ENCODE measurements at regions not wholly inside any gene's neighbourhood (a gene's known extent, or its start where the extent isn't known, plus 50 kb on each side); places are given as distances from the start of the nearest gene placed in this dataset.

DNA sequence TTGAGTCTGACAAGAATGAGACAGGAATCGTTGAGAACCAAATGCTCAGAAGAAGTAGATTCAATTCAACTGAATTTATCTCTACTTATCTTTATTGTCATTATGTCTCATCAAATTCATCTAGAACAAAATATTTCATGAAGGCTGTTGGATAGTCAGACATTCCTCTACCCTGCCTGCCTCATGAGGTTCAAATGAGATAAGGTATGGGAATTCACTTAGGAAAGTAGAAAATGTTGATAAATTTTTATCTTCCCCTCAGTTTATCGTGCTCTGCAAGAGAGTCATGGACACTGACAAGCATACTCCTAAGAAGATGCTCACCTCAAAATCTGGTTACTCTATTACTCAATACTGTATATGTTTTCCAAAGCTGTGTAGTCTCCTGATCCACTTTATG, 149.7 kb upstream of the CDIN1 start:
- no peak overlapping the region for H3K27ac ChIP-seq (ENCODE audit: low read depth in 1 of 2, low read length in 1 of 2)
- no peaks in the 10 kb centered on the region for H3K4me1 ChIP-seq (ENCODE audit: control insufficient read depth in 2 of 2, insufficient read depth in 2 of 2, low read length in 2 of 2)
- 91% methylated on average over 2 of the region's 2 CpGs for WGBS
- H3K27me3 ChIP-seq (ENCODE audit: control insufficient read depth in 2 of 2, insufficient read depth in 1 of 2, low read length in 1 of 2): no peaks in the 10 kb centered on the region
- H3K9me3 ChIP-seq (ENCODE audit: control insufficient read depth in 2 of 2, insufficient read depth in 1 of 2, low read length in 1 of 2): no peaks in the 10 kb centered on the region
- no peaks in the 10 kb centered on the region for H3K36me3 ChIP-seq (ENCODE audit: control insufficient read depth in 2 of 2, insufficient read depth in 2 of 2, low read length in 1 of 2)
- DNase-seq (ENCODE audit: low read depth in 6 of 9, low spot score in 9 of 9): no peak
- no peak overlapping the region for H3K4me3 ChIP-seq (ENCODE audit: low read length in 2 of 2)

DNA sequence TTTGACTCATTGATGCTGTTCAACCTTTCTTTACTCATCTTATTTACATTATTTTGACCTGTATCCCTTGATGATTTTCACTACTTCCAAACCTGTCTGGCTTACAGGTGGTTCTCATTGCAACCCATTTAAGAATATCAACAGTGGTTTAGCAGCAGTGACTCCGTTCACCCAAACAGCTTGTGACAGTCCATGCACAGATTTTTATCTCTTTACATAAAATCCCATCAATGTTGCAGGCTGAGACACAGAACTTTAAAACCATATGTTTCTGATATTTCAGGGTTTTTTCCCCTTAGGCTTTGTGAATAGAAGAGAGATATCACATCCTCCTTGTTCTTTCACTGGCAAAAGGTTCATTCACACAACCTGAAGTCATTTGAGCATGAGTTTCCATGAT, 149.1 kb upstream of the CDIN1 start:
- H3K36me3 ChIP-seq (ENCODE audit: control insufficient read depth in 2 of 2, insufficient read depth in 2 of 2, low read length in 1 of 2): no peaks in the 10 kb centered on the region
- WGBS: 92% methylated on average over 1 of the region's 1 CpG
- DNase-seq (ENCODE audit: low read depth in 6 of 9, low spot score in 9 of 9): no peak
- no peaks in the 10 kb centered on the region for H3K4me1 ChIP-seq (ENCODE audit: control insufficient read depth in 2 of 2, insufficient read depth in 2 of 2, low read length in 2 of 2)
- no peak overlapping the region for H3K27ac ChIP-seq (ENCODE audit: low read depth in 1 of 2, low read length in 1 of 2)
- no peak overlapping the region for H3K4me3 ChIP-seq (ENCODE audit: low read length in 2 of 2)
- H3K27me3 ChIP-seq (ENCODE audit: control insufficient read depth in 2 of 2, insufficient read depth in 1 of 2, low read length in 1 of 2): no peaks in the 10 kb centered on the region
- no peaks in the 10 kb centered on the region for H3K9me3 ChIP-seq (ENCODE audit: control insufficient read depth in 2 of 2, insufficient read depth in 1 of 2, low read length in 1 of 2)

DNA sequence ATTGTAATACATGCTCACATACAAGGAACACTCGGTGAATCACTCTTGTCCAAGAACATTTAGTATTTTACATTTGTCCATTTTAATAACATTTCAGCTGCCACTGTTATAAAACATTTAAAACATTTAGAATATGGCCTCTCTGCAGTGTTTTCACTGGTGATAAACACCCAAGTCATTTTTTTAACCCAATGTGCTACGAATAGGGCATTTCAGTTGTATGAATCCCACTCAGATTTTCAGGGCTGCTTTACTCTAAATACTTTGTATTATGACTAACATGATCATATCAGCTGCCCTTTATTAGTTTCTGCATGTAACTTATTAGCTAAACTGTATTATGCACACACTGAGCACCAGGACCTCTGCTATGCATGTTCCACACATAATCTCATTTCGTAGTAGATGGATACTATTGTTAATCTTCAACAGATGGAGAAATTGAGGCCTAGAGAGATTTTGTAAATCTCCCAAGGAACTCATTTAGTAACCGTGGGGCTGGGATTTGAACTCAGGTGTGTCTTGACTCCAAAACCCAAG, 148.6 kb upstream of the CDIN1 start:
- no peak overlapping the region for H3K4me3 ChIP-seq (ENCODE audit: low read length in 2 of 2)
- no peaks in the 10 kb centered on the region for H3K36me3 ChIP-seq (ENCODE audit: control insufficient read depth in 2 of 2, insufficient read depth in 2 of 2, low read length in 1 of 2)
- no peaks in the 10 kb centered on the region for H3K9me3 ChIP-seq (ENCODE audit: control insufficient read depth in 2 of 2, insufficient read depth in 1 of 2, low read length in 1 of 2)
- H3K4me1 ChIP-seq (ENCODE audit: control insufficient read depth in 2 of 2, insufficient read depth in 2 of 2, low read length in 2 of 2): no peaks in the 10 kb centered on the region
- no peak overlapping the region for H3K27ac ChIP-seq (ENCODE audit: low read depth in 1 of 2, low read length in 1 of 2)
- 92% methylated on average over 4 of the region's 4 CpGs for WGBS
- no peaks in the 10 kb centered on the region for H3K27me3 ChIP-seq (ENCODE audit: control insufficient read depth in 2 of 2, insufficient read depth in 1 of 2, low read length in 1 of 2)
- no peak for DNase-seq (ENCODE audit: low read depth in 6 of 9, low spot score in 9 of 9)

DNA sequence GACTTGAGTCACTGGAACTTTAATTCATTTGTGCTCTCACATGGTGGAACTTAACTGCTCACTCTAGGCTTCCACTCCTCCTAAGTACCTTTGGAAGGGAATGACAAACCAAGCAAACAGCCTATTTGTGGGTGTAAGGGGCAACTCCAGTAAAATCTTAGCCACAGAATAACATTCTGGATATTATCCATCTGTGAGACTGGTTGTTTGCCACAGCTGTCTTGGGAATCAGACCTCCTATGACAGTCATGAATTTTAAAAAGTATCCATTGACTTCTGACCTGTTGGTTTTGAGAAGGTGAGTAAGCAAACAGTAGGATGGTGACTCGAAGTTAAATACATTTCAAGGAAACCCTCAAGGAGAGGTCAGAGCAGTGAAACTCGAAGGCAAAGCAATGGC, 147.3 kb upstream of the CDIN1 start:
- no peaks in the 10 kb centered on the region for H3K27me3 ChIP-seq (ENCODE audit: control insufficient read depth in 2 of 2, insufficient read depth in 1 of 2, low read length in 1 of 2)
- H3K4me3 ChIP-seq (ENCODE audit: low read length in 2 of 2): no peak overlapping the region
- no peak for DNase-seq (ENCODE audit: low read depth in 6 of 9, low spot score in 9 of 9)
- 84% methylated on average over 2 of the region's 2 CpGs for WGBS
- no peaks in the 10 kb centered on the region for H3K9me3 ChIP-seq (ENCODE audit: control insufficient read depth in 2 of 2, insufficient read depth in 1 of 2, low read length in 1 of 2)
- H3K36me3 ChIP-seq (ENCODE audit: control insufficient read depth in 2 of 2, insufficient read depth in 2 of 2, low read length in 1 of 2): no peaks in the 10 kb centered on the region
- no peaks in the 10 kb centered on the region for H3K4me1 ChIP-seq (ENCODE audit: control insufficient read depth in 2 of 2, insufficient read depth in 2 of 2, low read length in 2 of 2)
- no peak overlapping the region for H3K27ac ChIP-seq (ENCODE audit: low read depth in 1 of 2, low read length in 1 of 2)

DNA sequence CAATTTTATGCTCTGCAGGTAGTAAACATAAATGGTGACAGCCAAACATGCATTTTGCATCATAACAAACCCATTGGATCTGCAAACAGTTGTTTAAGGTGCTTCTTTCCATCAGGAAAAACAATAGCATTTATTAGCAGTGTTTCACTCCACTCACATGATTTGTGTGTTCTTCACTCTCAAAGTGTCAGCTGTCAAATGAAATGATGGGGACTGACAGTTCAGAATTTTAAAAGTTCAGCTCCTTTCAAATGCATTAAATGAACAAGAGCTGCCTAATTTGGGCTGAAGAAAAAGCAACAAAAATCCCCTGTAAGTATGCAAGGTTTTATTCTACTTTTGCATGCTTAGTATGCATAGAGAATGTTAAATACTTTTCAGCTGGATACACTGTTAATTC, 145.2 kb upstream of the CDIN1 start:
- H3K27me3 ChIP-seq (ENCODE audit: control insufficient read depth in 2 of 2, insufficient read depth in 1 of 2, low read length in 1 of 2): no peaks in the 10 kb centered on the region
- H3K9me3 ChIP-seq (ENCODE audit: control insufficient read depth in 2 of 2, insufficient read depth in 1 of 2, low read length in 1 of 2): no peaks in the 10 kb centered on the region
- no peak overlapping the region for H3K4me3 ChIP-seq (ENCODE audit: low read length in 2 of 2)
- no peaks in the 10 kb centered on the region for H3K36me3 ChIP-seq (ENCODE audit: control insufficient read depth in 2 of 2, insufficient read depth in 2 of 2, low read length in 1 of 2)
- no peak overlapping the region for H3K27ac ChIP-seq (ENCODE audit: low read depth in 1 of 2, low read length in 1 of 2)
- no peak for DNase-seq (ENCODE audit: low read depth in 6 of 9, low spot score in 9 of 9)
- H3K4me1 ChIP-seq (ENCODE audit: control insufficient read depth in 2 of 2, insufficient read depth in 2 of 2, low read length in 2 of 2): no peaks in the 10 kb centered on the region

DNA sequence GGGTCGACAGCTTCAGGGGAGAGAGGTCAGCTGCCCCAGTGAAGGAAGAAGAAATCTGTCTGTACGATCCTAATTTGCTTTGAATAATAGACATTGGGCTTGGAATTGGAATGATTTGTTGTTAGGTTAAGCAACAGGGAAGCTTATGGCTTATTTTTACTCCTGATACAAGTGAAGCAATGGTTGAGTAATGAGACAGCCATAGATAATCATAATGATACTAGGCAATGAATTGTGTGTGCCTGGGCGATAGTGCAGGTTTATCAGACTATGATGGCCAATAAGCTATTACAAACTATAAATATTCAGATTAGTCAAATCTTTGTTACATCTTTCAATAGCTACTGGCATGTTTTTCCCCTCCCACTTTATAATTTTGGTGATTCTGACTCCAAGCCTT, 140.9 kb upstream of the CDIN1 start:
- 96% methylated on average over 3 of the region's 3 CpGs for WGBS
- Histone ChIP-seq H3K4me1 (ENCODE audit: control insufficient read depth in 2 of 2, insufficient read depth in 2 of 2, low read length in 2 of 2) (no peaks in the 10 kb centered on the region), H3K27me3 (ENCODE audit: control insufficient read depth in 2 of 2, insufficient read depth in 1 of 2, low read length in 1 of 2) (no peaks in the 10 kb centered on the region), H3K4me3 (ENCODE audit: low read length in 2 of 2) (no peak overlapping the region), H3K9me3 (ENCODE audit: control insufficient read depth in 2 of 2, insufficient read depth in 1 of 2, low read length in 1 of 2) (no peaks in the 10 kb centered on the region), H3K27ac (ENCODE audit: low read depth in 1 of 2, low read length in 1 of 2) (no peak overlapping the region), H3K36me3 (ENCODE audit: control insufficient read depth in 2 of 2, insufficient read depth in 2 of 2, low read length in 1 of 2) (no peaks in the 10 kb centered on the region)
- no peak for DNase-seq (ENCODE audit: low read depth in 6 of 9, low spot score in 9 of 9)

DNA sequence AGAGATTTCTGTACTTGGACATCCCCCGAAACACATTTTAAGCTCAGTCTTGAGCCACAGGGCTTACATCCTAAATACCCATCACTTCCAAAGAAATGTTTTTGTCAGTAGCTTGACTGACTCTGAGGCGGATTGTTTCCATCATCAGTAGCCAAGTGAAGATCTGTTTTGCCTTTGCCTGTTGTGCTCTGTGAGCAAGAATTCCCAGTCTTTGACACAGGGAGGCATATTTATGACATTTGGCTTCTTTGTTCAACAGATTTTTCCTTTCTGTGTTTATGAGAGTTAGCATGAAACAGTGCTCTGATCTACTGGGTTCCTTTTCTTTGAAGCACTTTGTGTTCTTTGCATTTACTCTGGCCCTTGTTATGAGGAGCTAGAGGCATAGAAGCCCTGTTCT, 132.1 kb upstream of the CDIN1 start:
- Histone ChIP-seq H3K27ac (ENCODE audit: low read depth in 1 of 2, low read length in 1 of 2) (no peak overlapping the region), H3K27me3 (ENCODE audit: control insufficient read depth in 2 of 2, insufficient read depth in 1 of 2, low read length in 1 of 2) (no peaks in the 10 kb centered on the region), H3K36me3 (ENCODE audit: control insufficient read depth in 2 of 2, insufficient read depth in 2 of 2, low read length in 1 of 2) (no peaks in the 10 kb centered on the region), H3K4me1 (ENCODE audit: control insufficient read depth in 2 of 2, insufficient read depth in 2 of 2, low read length in 2 of 2) (no peaks in the 10 kb centered on the region), H3K4me3 (ENCODE audit: low read length in 2 of 2) (no peak overlapping the region), H3K9me3 (ENCODE audit: control insufficient read depth in 2 of 2, insufficient read depth in 1 of 2, low read length in 1 of 2) (no peaks in the 10 kb centered on the region)
- 97% methylated on average over 2 of the region's 2 CpGs for WGBS
- DNase-seq (ENCODE audit: low read depth in 6 of 9, low spot score in 9 of 9): no peak

DNA sequence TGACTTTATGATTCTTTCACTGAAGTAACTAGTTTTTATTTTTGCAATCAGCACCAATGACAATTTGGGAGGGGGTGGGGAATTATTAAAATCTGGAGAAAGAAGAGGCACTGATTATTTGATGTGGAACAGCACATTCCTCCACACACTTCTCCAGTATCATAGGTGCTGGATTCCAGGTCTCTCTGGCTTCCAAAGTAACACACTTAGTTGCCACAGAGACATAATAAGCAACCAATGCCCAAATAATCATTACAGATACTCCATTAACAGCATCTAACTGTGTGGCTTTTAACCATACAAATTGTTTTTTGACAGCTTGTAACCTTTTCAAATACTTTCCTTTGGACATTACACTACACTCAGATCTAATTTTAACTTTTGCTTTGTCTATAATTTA, 131.0 kb upstream of the CDIN1 start:
- Histone ChIP-seq H3K9me3 (ENCODE audit: control insufficient read depth in 2 of 2, insufficient read depth in 1 of 2, low read length in 1 of 2) (no peaks in the 10 kb centered on the region), H3K27ac (ENCODE audit: low read depth in 1 of 2, low read length in 1 of 2) (no peak overlapping the region), H3K27me3 (ENCODE audit: control insufficient read depth in 2 of 2, insufficient read depth in 1 of 2, low read length in 1 of 2) (no peaks in the 10 kb centered on the region), H3K36me3 (ENCODE audit: control insufficient read depth in 2 of 2, insufficient read depth in 2 of 2, low read length in 1 of 2) (no peaks in the 10 kb centered on the region), H3K4me1 (ENCODE audit: control insufficient read depth in 2 of 2, insufficient read depth in 2 of 2, low read length in 2 of 2) (no peaks in the 10 kb centered on the region), H3K4me3 (ENCODE audit: low read length in 2 of 2) (no peak overlapping the region)
- no peak for DNase-seq (ENCODE audit: low read depth in 6 of 9, low spot score in 9 of 9)

DNA sequence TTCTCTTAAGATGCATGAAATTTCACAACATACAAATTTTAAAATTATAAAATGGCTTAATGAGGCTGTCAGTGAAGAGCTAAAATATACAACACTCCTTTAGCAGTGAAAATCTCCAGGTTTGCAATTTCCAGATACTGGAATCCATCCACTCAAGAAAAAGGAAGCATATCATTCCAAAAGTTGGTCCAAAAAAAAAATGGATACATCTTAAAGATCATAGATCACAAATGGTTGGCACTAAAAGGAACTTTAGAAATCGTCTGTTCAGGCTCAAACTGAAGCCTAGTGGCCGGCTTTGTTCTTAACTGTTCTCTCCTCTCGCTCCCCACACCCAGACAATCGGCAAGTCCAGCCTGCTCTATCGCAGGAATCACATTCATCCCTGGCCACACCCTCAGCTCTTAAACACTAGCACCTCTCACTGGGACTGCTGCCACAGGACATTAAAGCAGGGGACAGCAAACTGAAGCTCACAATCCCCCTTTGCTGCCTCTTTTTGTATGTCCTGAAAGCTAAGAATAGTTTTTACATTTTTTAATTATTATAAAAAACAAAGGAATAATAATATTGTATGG, 130.3 kb upstream of the CDIN1 start:
- DNase-seq (ENCODE audit: low read depth in 6 of 9, low spot score in 9 of 9): no peak
- no peak overlapping the region for H3K27ac ChIP-seq (ENCODE audit: low read depth in 1 of 2, low read length in 1 of 2)
- H3K9me3 ChIP-seq (ENCODE audit: control insufficient read depth in 2 of 2, insufficient read depth in 1 of 2, low read length in 1 of 2): no peaks in the 10 kb centered on the region
- no peak overlapping the region for H3K4me3 ChIP-seq (ENCODE audit: low read length in 2 of 2)
- WGBS: 71% methylated on average over 5 of the region's 5 CpGs
- H3K27me3 ChIP-seq (ENCODE audit: control insufficient read depth in 2 of 2, insufficient read depth in 1 of 2, low read length in 1 of 2): no peaks in the 10 kb centered on the region
- no peaks in the 10 kb centered on the region for H3K36me3 ChIP-seq (ENCODE audit: control insufficient read depth in 2 of 2, insufficient read depth in 2 of 2, low read length in 1 of 2)
- no peaks in the 10 kb centered on the region for H3K4me1 ChIP-seq (ENCODE audit: control insufficient read depth in 2 of 2, insufficient read depth in 2 of 2, low read length in 2 of 2)

DNA sequence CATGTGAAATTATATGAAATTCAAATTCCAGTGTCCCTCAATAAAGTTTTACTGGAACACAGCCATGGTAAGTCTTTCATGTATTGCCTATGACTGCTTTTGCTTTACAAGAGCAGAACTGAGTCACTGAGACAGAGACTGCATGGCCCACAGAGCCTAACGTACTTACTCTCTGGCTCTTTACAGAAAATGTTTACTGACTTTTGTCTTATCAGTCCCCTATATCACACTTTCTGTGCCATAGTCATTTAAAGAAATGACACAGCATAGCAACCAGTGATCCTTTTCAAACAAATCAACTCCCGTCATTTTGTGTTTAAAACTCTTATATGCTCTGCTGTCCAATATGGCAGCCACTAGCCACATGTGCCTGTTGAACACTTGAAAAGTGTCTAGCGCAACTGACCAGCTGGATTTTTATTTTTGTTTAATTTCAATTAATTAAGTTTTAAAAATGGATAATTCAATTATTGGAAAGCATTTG, 129.7 kb upstream of the CDIN1 start:
- H3K27me3 ChIP-seq (ENCODE audit: control insufficient read depth in 2 of 2, insufficient read depth in 1 of 2, low read length in 1 of 2): no peaks in the 10 kb centered on the region
- H3K36me3 ChIP-seq (ENCODE audit: control insufficient read depth in 2 of 2, insufficient read depth in 2 of 2, low read length in 1 of 2): no peaks in the 10 kb centered on the region
- WGBS: 96% methylated on average over 3 of the region's 3 CpGs
- DNase-seq (ENCODE audit: low read depth in 6 of 9, low spot score in 9 of 9): no peak
- H3K4me3 ChIP-seq (ENCODE audit: low read length in 2 of 2): no peak overlapping the region
- H3K4me1 ChIP-seq (ENCODE audit: control insufficient read depth in 2 of 2, insufficient read depth in 2 of 2, low read length in 2 of 2): no peaks in the 10 kb centered on the region
- H3K27ac ChIP-seq (ENCODE audit: low read depth in 1 of 2, low read length in 1 of 2): no peak overlapping the region
- no peaks in the 10 kb centered on the region for H3K9me3 ChIP-seq (ENCODE audit: control insufficient read depth in 2 of 2, insufficient read depth in 1 of 2, low read length in 1 of 2)
